ENCODE measurements at regions not wholly inside any gene's neighbourhood (a gene's known extent, or its start where the extent isn't known, plus 50 kb on each side); places are given as distances from the start of the nearest gene placed in this dataset.
"Not testable (repeated sequence)": the region's sequence is repeated elsewhere in the genome, so short reads cannot be mapped to it uniquely, and the experiment has no call there.

- in situ Hi-C loops (cut with MboI; ENCODE audit: low sequenced_read_pairs): no loop called here
These were observed 621.3 kb upstream of the TBX3 start for GRCh38 chr12:115305275-115305674.

GRCh38 chr12:115303723-115304309, 619.8 kb upstream of the TBX3 start:
- in situ Hi-C loops (cut with MboI; ENCODE audit: low sequenced_read_pairs): no loop called here

GRCh38 chr12:115297445-115297844, 613.5 kb upstream of the TBX3 start:
- in situ Hi-C loops (cut with MboI; ENCODE audit: low sequenced_read_pairs): no loop called here

GRCh38 chr12:115296613-115297198, 612.7 kb upstream of the TBX3 start:
- in situ Hi-C loops (cut with MboI; ENCODE audit: low sequenced_read_pairs): no loop called here

GRCh38 chr12:115295886-115296285, 611.9 kb upstream of the TBX3 start:
- in situ Hi-C loops (cut with MboI; ENCODE audit: low sequenced_read_pairs): no loop called here

DNA sequence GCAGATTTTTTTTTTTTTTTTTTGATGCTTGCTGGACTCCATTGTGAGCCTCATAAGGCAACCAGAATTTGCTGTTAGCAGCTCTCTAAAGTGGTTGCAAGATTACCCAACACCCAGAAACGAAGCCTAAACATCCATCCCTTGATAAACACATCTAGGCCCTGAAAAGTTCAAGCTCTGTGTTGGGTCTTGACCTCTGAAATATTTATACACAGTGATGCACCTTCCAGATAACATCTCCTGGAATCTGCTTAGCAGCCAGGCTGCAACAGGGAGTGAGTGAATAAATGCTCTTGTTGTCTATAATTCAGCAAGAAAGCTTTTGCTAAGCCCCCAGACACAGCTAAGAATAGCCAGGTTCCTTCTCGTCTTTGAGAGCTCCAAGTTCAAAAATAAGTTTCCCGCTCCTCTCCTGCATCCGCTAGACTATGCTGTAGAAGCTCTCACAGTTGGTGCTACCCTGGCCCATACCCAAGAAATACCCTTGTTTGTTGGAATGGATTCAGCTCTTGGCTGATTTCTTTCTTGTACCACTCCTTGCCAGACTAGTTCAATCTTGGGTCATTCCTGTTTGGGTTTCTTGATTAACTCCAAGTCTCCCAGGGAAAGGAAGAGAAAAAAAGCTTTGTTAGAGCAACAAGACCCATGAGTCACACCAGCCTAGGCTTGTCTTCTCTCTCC, 610.6 kb upstream of the TBX3 start:
- in situ Hi-C loops (cut with MboI; ENCODE audit: low sequenced_read_pairs): no loop called here

DNA sequence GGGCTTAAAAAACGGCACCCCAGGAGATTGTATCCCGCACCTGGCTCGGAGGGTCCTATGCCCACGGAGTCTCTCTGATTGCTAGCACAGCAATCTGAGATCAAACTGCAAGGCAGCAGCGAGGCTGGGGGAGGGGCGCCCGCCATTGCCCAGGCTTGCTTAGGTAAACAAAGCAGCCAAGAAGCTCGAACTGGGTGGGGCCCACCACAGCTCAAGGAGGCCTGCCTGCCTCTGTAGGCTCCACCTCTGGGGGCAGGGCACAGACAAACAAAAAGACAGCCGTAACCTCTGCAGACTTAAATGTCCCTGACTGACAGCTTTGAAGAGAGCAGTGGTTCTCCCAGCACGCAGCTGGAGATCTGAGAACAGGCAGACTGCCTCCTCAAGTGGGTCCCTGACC, 601.5 kb upstream of the TBX3 start:
- in situ Hi-C loops (cut with MboI; ENCODE audit: low sequenced_read_pairs): not testable (repeated sequence)

DNA sequence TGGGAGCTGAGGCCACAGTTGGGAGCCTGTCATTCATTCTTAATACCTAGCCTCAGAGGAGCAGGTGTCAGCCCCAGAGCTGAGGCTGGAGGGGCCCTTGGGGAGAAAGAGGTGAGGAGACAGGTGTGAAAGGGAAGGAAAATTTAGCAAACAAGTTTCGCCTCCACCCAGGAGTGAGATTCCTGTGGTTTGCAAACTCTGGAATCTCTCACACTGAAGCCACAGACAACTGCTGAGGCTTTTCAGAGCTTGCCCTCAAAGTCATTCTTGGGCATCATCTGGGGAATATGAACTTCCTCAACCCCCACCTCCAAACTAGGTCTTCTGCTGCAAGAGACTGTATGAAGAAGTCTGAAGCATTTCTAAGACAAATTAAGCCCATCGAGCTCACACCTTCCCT, 589.5 kb upstream of the TBX3 start:
- in situ Hi-C loops (cut with MboI; ENCODE audit: low sequenced_read_pairs): no loop called here

DNA sequence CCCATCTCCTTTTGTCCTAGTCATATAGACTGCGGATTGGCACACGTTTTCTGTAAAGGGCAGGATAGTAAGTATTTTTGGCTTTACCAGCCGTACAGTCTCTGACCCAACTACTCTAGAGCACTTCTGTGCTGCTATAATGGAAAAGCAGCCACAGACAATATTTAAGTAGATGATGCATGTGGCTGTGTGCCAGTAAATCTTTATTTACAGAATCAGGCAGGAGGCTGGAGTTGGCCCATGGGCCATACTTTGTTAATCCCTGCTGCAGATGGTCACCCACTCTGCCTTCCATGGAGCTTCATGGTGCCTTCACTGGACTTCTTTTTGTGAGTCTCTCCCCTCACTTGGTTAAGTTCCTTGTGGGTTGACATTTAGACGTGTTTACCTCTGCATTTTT, 584.5 kb upstream of the TBX3 start:
- in situ Hi-C loops (cut with MboI; ENCODE audit: low sequenced_read_pairs): no loop called here

GRCh38 chr12:115267891-115268290, 583.9 kb upstream of the TBX3 start:
- in situ Hi-C loops (cut with MboI; ENCODE audit: low sequenced_read_pairs): no loop called here

GRCh38 chr12:115267464-115267863, 583.5 kb upstream of the TBX3 start:
- in situ Hi-C loops (cut with MboI; ENCODE audit: low sequenced_read_pairs): no loop called here

GRCh38 chr12:115264605-115265004, 580.6 kb upstream of the TBX3 start:
- in situ Hi-C loops (cut with MboI; ENCODE audit: low sequenced_read_pairs): no loop called here

DNA sequence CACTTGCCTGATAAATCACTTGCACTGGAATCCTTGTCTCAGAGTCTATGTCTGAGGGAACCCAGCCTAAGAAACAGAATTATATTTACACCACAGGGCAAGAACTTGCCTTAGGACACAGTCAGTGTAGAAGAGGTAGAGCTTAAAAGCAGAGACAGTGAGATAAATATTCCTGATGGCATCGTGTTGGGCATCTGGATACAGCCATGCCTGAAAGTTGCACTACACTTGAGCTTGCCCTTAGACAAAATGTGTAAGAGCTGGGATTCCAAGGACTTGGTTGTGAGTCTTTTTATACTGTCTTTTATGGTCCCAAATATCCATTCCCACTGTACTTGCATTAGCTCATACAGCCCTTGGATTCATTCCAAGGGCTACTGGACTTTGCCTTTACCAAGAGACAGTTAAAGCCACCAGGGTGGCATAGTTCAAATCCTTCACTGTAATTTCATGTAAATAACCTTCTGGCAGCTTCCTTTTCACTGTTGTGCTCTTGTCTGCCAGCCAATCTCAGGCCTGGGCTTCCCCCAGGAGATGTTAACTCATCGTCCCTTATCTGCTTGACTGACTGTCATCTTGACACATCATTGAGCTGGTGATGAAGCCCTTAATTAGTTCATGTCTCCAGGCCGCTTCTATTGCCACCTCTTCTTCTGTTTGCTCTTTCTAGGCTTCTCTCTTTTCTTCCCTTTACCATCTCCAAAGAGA, 577.9 kb upstream of the TBX3 start:
- in situ Hi-C loops (cut with MboI; ENCODE audit: low sequenced_read_pairs): no loop called here

DNA sequence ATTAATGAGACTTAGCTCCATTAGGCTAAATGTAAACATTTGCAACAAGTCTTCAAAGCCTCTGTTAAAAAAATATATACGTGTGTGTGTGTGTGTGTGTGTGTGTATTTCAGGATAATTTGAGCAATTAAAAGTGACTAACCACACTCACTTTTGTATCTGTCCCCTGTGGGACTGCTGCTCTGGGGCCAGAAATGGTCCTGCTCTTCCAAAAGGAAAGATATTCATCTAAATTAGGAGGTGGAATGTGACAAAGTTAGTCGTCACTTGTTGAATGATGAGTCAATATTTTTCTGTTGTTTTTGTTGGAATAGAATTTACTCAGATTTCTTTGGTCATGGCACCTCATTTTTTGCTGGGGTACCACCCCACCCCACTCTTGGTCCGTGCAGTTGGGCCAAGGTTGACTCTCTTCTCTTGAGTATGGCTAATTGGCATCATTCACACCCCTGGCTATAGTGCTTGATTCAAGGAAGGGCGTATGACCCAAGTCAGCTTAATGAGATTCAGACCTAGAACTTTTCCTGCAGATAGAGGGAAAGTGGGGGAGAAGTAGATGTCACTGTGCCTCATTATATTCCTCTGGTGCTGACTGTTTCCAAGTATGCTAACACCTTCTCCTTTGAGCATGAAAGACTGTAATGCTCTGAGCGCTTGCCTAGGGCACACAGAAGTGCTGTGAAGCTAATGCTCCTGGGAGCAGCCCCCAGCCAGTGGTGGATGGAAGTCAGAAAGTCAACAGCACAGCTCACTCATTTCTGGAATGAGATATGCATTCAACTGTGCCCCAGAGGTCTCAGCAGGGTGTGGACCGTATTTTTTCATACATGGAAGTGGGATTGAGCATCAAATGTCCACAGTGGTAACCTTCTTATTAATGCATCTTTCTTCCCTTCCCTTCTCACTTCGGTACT, 577.0 kb upstream of the TBX3 start:
- in situ Hi-C loops (cut with MboI; ENCODE audit: low sequenced_read_pairs): no loop called here

DNA sequence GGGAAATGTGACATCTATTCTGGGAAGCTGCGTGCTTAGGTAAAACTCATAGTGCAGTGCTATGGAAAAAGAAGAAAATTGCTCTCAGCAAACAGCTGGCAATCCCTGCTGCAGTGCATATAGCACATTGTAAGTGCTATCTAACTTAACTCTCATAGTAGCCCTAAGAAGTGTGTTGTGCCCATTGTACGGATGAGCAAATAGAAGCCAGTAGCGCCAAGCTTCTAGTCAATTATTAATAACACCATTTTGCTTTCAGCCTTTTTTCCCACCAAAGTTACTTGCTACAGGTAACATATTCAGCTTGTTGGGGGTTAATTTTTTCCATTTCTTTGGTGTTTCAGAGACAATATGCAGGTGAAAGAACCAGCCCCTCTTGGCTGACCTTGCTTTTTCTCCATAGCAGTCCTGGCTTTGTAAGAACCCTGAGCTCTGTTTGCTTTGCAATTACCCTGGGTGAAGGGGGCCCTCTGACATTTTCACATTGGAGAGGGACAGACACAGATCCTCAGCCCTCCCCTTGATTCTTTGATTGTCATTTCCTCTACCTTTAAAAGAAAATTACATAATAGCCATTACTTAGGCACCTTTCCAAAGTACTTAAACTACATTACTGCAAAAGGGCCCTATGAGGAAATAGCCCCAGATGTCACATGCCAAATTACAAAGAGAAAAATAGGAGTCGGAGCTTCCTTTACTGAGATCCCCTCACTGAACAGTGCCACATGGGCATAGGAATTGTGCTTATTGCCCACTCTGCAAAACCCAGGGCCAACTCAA, 576.2 kb upstream of the TBX3 start:
- in situ Hi-C loops (cut with MboI; ENCODE audit: low sequenced_read_pairs): no loop called here

GRCh38 chr12:115257791-115258190, 573.8 kb upstream of the TBX3 start:
- in situ Hi-C loops (cut with MboI; ENCODE audit: low sequenced_read_pairs): no loop called here

DNA sequence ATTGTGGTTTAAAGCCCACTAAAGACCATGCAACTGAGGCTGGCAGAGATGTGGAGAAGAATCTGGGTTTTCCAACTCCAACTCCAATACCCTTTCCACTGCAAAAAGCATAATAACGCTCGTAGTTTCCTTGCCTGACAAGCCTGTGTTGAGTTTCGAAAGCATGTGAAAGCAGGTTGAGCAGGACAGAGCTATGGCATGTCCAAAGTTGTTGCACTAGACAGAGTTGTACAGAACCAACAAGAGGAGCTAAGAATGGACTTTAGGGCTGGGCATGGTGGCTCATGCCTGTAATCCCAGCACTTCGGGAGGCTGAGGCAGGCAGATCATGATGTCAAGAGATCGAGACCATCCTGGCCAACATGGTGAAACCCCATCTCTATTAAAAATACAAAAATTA, 572.0 kb upstream of the TBX3 start:
- in situ Hi-C loops (cut with MboI; ENCODE audit: low sequenced_read_pairs): no loop called here

DNA sequence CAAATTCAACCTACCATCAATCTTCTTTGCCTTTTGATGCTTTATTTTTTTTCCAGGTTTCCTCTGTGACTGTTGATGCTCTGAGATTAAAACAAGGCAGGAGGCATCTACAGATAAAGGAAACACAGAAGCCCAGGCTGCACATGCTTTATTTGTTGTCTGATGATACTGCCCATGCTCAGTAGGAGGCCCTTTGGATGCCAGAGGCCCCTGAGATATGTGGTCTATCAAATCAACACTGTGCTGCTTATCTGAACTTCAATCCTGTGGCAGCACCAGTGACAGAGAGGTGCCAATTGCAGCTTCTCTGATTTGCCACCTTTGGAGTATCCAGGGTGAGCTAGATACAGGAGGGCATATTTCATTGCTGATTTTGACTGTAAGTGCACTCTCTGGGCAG, 571.3 kb upstream of the TBX3 start:
- in situ Hi-C loops (cut with MboI; ENCODE audit: low sequenced_read_pairs): no loop called here

DNA sequence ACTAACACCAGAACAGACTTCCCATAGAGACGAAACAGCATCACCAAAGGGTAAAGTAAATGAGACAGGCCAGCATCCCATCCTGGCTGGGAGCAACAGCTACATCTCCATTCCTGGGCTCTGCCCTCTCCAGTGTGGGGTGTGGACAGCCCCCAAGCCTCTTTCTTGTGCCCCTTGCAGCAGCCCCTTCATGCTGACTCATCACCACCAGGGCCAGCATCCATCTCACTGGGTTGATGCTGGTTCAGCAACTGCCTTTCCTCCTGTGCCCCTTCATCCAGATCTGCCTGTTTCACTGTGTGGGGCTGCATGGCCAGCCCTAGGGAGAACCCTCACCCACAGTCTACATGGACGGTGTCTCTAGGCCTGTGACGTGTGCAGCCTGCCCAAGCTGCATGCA, 569.1 kb upstream of the TBX3 start:
- in situ Hi-C loops (cut with MboI; ENCODE audit: low sequenced_read_pairs): no loop called here

- in situ Hi-C loops (cut with MboI; ENCODE audit: low sequenced_read_pairs): no loop called here
These were observed 567.8 kb upstream of the TBX3 start for GRCh38 chr12:115251727-115252126.

Data from HL-60/S4 (cell line).